ENCODE measurements at regions not wholly inside any gene's neighbourhood (a gene's known extent, or its start where the extent isn't known, plus 50 kb on each side); places are given as distances from the start of the nearest gene placed in this dataset.

- H3K36me3 ChIP-seq (ENCODE audit: low read depth, missing control alignments): no peaks in the 10 kb centered on the region
- no peak overlapping the region for H3K27ac ChIP-seq
- no peaks in the 10 kb centered on the region for H3K4me1 ChIP-seq
- intact Hi-C loops (cut with DNase I; ENCODE audit: low total_unique reads): no loop called here
- no peaks in the 10 kb centered on the region for H3K27me3 ChIP-seq
- no peak overlapping the region for H3K4me3 ChIP-seq
- TF ChIP-seq CTCF (IDR thresholded peaks at IDR 0.05) (no peak), POLR2A (IDR thresholded peaks at IDR 0.05) (no peak)
- no peaks in the 10 kb centered on the region for H3K9me3 ChIP-seq
- 96 to 100% methylated on average over 1 of the region's 1 CpG for whole genome bisulfite sequencing, 2 donors
- DNase-seq: no peak
Observed at GRCh38 chr1:56300836-56301235, 278.5 kb downstream of the PLPP3 start.

GRCh38 chr1:56298866-56299265 lies 280.5 kb downstream of the PLPP3 start:
- Histone ChIP-seq H3K27me3 (no peaks in the 10 kb centered on the region), H3K4me3 (no peak overlapping the region), H3K36me3 (ENCODE audit: low read depth, missing control alignments) (no peaks in the 10 kb centered on the region), H3K27ac (no peak overlapping the region), H3K9me3 (no peaks in the 10 kb centered on the region), H3K4me1 (no peaks in the 10 kb centered on the region)
- WGBS, 2 donors: 83 to 96% methylated on average over 2 of the region's 2 CpGs
- intact Hi-C loops (cut with DNase I; ENCODE audit: low total_unique reads): no loop called here
- no peak for DNase-seq
- TF ChIP-seq CTCF (IDR thresholded peaks at IDR 0.05) (no peak), POLR2A (IDR thresholded peaks at IDR 0.05) (no peak)

- intact Hi-C loops (cut with DNase I; ENCODE audit: low total_unique reads): no loop called here
- 81 to 93% methylated on average over 2 of the region's 2 CpGs for WGBS, 2 donors
- H3K4me3 ChIP-seq: no peak overlapping the region
- TF ChIP-seq POLR2A (IDR thresholded peaks at IDR 0.05): no peak
- no peak for TF ChIP-seq CTCF (IDR thresholded peaks at IDR 0.05)
- no peak for DNase-seq
- no peak overlapping the region for H3K27ac ChIP-seq
- no peaks in the 10 kb centered on the region for H3K4me1 ChIP-seq
- H3K27me3 ChIP-seq: no peaks in the 10 kb centered on the region
- H3K9me3 ChIP-seq: no peaks in the 10 kb centered on the region
- no peaks in the 10 kb centered on the region for H3K36me3 ChIP-seq (ENCODE audit: low read depth, missing control alignments)
Observed at GRCh38 chr1:56297904-56298303, 281.5 kb downstream of the PLPP3 start.

GRCh38 chr1:56297208-56297607 lies 282.2 kb downstream of the PLPP3 start:
- H3K36me3 ChIP-seq (ENCODE audit: low read depth, missing control alignments): no peaks in the 10 kb centered on the region
- intact Hi-C loops (cut with DNase I; ENCODE audit: low total_unique reads): no loop called here
- no peak overlapping the region for H3K27ac ChIP-seq
- no peak overlapping the region for H3K4me3 ChIP-seq
- no peak for DNase-seq
- H3K27me3 ChIP-seq: no peaks in the 10 kb centered on the region
- 79 to 83% methylated on average over 2 of the region's 2 CpGs for WGBS, 2 donors
- H3K4me1 ChIP-seq: no peaks in the 10 kb centered on the region
- TF ChIP-seq CTCF (IDR thresholded peaks at IDR 0.05) (no peak), POLR2A (IDR thresholded peaks at IDR 0.05) (no peak)
- no peaks in the 10 kb centered on the region for H3K9me3 ChIP-seq

All from testis (tissue), 2 donors.